Tibial nerve (tissue), 4 donors: ENCODE measurements at regions not wholly inside any gene's neighbourhood (a gene's known extent, or its start where the extent isn't known, plus 50 kb on each side); places are given as distances from the start of the nearest gene placed in this dataset.

Experiments used
- DNase-seq, 2 donors: peaks; one replicate each; pipeline ENCODE4 v3.0.0-alpha.2; 2019; ENCODE audit warnings: low spot score in 2 of 2
- H3K27ac ChIP-seq, 4 donors: fragments of 200-600 bp; sonication (generic) in 3 of 4; one replicate each; pipeline ENCODE4 v1.5.1; 2017 to 2019; ENCODE audit warnings: mild to moderate bottlenecking in 1 of 4
- H3K27me3 ChIP-seq, 2 donors: fragments of 200-600 bp; sonication (generic) in 1 of 2; one replicate each; pipeline versions ENCODE4 v1.5.1 to v1.6.0; 2017 to 2019
- H3K36me3 ChIP-seq, 3 donors: fragments of 200-600 bp; sonication (generic); one replicate each; pipeline ENCODE4 v1.5.1; 2018 to 2019
- H3K4me1 ChIP-seq, 4 donors: fragments of 200-600 bp; sonication (generic) in 3 of 4; one replicate each; pipeline ENCODE4 v1.5.1; 2017 to 2019
- H3K4me3 ChIP-seq, 4 donors: fragments of 200-600 bp; sonication (generic) in 3 of 4; one replicate each; pipeline ENCODE4 v1.5.1; 2017 to 2019; ENCODE audit warnings: mild to moderate bottlenecking in 1 of 4, moderate library complexity in 1 of 4
- H3K9me3 ChIP-seq, 4 donors: fragments of 200-600 bp; sonication (generic) in 3 of 4; one replicate each; pipeline ENCODE4 v1.5.1; 2017 to 2019
- EP300 ChIP-seq, 2 donors: sonication (generic); formaldehyde crosslinking; IDR thresholded peaks; one replicate each; pipeline ENCODE4 v1.6.1; 2017; ENCODE audit warnings: antibody characterized with exemption in 2 of 2, mild to moderate bottlenecking in 1 of 2
- POLR2A ChIP-seq, 2 donors: fragments of 450-650 bp; IDR thresholded peaks; one replicate each; pipeline ENCODE4 v1.6.1; 2017; ENCODE audit warnings: antibody characterized with exemption in 2 of 2, mild to moderate bottlenecking in 2 of 2, moderate library complexity in 2 of 2
- WGBS, 2 donors: methylation state at CpG; one replicate each; pipeline ENCODE4 v1.1.5; 2018; 5-methylcytosine and 5-hydroxymethylcytosine counted together
- TF ChIP-seq, protein P1 (sequence below), 5 experiments: fragments of 200-600 bp in 3 of 5; fragments of 450-650 bp in 2 of 5; sonication (generic) in 3 of 5; IDR thresholded peaks; one replicate each; pipeline ENCODE4 v1.5.1; 2016 to 2019; ENCODE audit warnings: antibody characterized with exemption in 5 of 5, mild to moderate bottlenecking in 3 of 5, moderate library complexity in 2 of 5

DNA sequence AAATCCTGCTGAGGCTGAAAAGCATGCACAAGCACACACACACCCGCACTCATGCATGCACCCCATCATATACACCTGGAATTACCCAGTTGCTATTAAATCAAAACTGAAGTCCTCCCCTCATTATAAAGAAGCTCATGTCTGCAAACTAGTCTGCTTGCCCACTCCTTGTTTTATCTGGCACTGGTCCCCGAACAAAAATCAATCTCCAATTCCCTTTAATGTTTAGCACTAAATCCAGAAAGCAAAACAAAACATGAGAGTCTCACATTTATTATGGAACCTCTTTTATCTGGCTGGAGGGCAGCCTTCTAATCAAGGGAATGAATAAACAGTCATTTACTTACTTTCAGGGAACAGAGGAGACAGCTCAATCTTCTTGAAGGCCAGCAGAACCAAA lies 1093.4 kb upstream of the FLRT2 start:
- no peak for DNase-seq
- WGBS, 2 donors: 61 to 70% methylated on average over 2 of the region's 2 CpGs
- H3K27me3 ChIP-seq: no peaks in the 10 kb centered on the region

DNA sequence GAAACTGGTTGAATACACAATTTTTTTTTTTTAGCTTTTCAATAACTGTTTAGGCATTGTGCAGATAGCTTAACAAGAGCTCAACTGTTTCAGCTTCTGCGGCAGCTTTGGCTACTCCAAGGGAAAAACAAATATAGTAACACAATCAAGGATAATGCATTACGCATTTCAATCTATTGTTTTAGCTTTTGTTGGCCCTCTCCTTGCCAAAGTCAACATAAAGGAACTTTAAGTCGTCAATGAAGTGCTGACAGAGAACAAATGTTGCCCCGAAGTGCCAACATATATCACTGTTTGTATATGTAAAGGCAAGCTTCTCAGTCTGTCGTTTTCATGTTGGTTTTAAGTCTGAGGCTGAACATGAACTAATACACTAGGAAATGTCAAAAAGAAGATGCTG lies 1087.4 kb upstream of the FLRT2 start:
- Histone ChIP-seq H3K27ac (no peak overlapping the region), H3K4me1 (no peaks in the 10 kb centered on the region), H3K9me3 (no peaks in the 10 kb centered on the region), H3K27me3 (no peaks in the 10 kb centered on the region), H3K4me3 (no peak overlapping the region), H3K36me3 (no peaks in the 10 kb centered on the region)
- DNase-seq: no peak
- 19 to 23% methylated on average over 5 of the region's 5 CpGs for WGBS, 2 donors
- TF ChIP-seq POLR2A (IDR thresholded peaks at IDR 0.05) (no peak), EP300 (IDR thresholded peaks at IDR 0.05) (no peak)
- TF ChIP-seq, protein P1, sequence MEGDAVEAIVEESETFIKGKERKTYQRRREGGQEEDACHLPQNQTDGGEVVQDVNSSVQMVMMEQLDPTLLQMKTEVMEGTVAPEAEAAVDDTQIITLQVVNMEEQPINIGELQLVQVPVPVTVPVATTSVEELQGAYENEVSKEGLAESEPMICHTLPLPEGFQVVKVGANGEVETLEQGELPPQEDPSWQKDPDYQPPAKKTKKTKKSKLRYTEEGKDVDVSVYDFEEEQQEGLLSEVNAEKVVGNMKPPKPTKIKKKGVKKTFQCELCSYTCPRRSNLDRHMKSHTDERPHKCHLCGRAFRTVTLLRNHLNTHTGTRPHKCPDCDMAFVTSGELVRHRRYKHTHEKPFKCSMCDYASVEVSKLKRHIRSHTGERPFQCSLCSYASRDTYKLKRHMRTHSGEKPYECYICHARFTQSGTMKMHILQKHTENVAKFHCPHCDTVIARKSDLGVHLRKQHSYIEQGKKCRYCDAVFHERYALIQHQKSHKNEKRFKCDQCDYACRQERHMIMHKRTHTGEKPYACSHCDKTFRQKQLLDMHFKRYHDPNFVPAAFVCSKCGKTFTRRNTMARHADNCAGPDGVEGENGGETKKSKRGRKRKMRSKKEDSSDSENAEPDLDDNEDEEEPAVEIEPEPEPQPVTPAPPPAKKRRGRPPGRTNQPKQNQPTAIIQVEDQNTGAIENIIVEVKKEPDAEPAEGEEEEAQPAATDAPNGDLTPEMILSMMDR (IDR thresholded peaks at IDR 0.05): no peak

More for the DNA sequence above, 1093.4 kb upstream of the FLRT2 start:
- TF ChIP-seq EP300 (IDR thresholded peaks at IDR 0.05) (no peak), POLR2A (IDR thresholded peaks at IDR 0.05) (no peak)
- TF ChIP-seq, protein P1 (IDR thresholded peaks at IDR 0.05): no peak
- Histone ChIP-seq H3K4me3 (no peak overlapping the region), H3K4me1 (no peaks in the 10 kb centered on the region), H3K9me3 (no peaks in the 10 kb centered on the region), H3K27ac (no peak overlapping the region), H3K36me3 (no peaks in the 10 kb centered on the region)

DNA sequence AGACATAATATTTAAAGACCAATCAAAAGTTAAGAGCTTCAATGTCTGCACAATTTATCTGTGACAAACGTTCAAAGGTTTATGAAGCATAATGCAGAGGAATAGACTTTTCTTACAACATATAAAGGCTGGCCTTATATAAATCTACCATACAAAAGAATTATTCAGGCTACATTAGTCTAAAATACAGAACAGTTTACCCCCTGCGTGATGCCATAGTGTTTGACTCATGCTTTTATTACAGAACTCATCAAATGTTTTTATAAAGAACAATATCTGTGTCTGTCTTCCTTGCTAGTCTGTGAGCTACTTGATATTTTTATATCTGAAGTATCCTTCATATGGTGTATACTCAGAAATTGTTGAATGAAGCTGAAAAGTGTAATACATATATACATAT lies 1084.5 kb upstream of the FLRT2 start:
- no peak overlapping the region for H3K27ac ChIP-seq
- 58 to 66% methylated on average over 2 of the region's 2 CpGs for WGBS, 2 donors
- H3K27me3 ChIP-seq: no peaks in the 10 kb centered on the region
- H3K4me1 ChIP-seq: no peaks in the 10 kb centered on the region
- TF ChIP-seq POLR2A (IDR thresholded peaks at IDR 0.05) (no peak), EP300 (IDR thresholded peaks at IDR 0.05) (no peak)
- TF ChIP-seq, protein P1 (IDR thresholded peaks at IDR 0.05): no peak
- H3K4me3 ChIP-seq: no peak overlapping the region
- no peaks in the 10 kb centered on the region for H3K36me3 ChIP-seq
- no peaks in the 10 kb centered on the region for H3K9me3 ChIP-seq
- no peak for DNase-seq

DNA sequence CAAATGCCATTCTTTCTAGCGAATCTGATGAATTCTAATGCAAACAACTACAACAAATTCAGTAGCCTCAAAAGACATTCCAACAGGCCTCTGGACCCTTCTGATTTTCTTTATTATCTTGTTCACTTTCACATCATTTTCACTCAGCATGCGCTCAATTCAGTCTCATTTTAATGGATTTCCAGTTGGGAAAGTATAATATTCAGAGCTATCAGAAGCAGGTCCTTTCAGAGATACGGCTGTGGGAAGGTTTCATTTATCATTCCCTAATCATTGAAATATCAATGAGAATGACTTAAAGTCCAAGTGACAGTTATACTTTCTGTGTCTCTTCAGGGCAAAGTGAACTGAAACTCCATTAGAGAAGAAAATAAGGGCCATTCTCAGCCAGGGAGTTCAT lies 1083.7 kb upstream of the FLRT2 start:
- H3K27ac ChIP-seq: no peak overlapping the region
- no peaks in the 10 kb centered on the region for H3K36me3 ChIP-seq
- H3K4me3 ChIP-seq: no peak overlapping the region
- TF ChIP-seq POLR2A (IDR thresholded peaks at IDR 0.05): no peak
- TF ChIP-seq, protein P1 (IDR thresholded peaks at IDR 0.05): no peak
- no peak for TF ChIP-seq EP300 (IDR thresholded peaks at IDR 0.05)
- H3K27me3 ChIP-seq: no peaks in the 10 kb centered on the region
- 92 to 94% methylated on average over 3 of the region's 3 CpGs for WGBS, 2 donors
- no peaks in the 10 kb centered on the region for H3K9me3 ChIP-seq
- no peaks in the 10 kb centered on the region for H3K4me1 ChIP-seq
- DNase-seq: no peak

DNA sequence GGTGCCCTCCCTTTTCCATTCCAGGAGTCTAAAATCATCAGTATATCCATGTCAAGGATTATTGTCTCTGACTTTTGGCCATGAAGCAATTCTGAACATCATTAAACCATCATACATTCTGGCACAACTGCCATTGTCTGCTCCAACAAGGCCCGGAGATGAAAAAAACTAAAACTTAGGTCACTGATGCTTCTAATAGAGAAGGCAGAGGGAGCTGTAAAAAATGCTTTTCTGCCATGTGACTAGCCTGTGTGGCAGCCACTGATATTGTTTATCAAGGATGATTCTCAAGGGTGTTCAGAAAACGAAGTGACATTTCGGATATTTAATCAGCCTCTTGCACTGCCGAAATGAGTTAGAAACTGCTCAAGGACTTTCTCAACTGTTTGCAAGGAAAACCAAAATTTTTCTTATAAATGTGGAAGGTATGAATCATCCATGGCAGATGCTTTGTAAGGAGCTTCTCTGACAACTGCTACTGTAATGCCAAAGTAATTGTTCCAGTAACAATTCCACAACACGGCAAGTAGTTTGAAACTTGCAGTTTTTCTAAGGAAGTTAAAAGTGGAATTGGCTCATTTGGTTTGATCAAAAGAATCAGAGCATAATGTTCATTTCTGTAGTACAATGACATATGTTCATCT lies 1076.5 kb upstream of the FLRT2 start:
- no peak for DNase-seq
- Histone ChIP-seq H3K4me1 (no peaks in the 10 kb centered on the region), H3K27ac (no peak overlapping the region), H3K27me3 (no peaks in the 10 kb centered on the region), H3K36me3 (no peaks in the 10 kb centered on the region), H3K9me3 (no peaks in the 10 kb centered on the region), H3K4me3 (no peak overlapping the region)
- TF ChIP-seq EP300 (IDR thresholded peaks at IDR 0.05): no peak
- TF ChIP-seq, protein P1 (IDR thresholded peaks at IDR 0.05): no peak
- TF ChIP-seq POLR2A (IDR thresholded peaks at IDR 0.05): no peak
- 57 to 71% methylated on average over 5 of the region's 5 CpGs for WGBS, 2 donors
